ENCODE measurements at regions not wholly inside any gene's neighbourhood (a gene's known extent, or its start where the extent isn't known, plus 50 kb on each side); places are given as distances from the start of the nearest gene placed in this dataset.
"Not testable (repeated sequence)": the region's sequence is repeated elsewhere in the genome, so short reads cannot be mapped to it uniquely, and the experiment has no call there.

- DNase-seq: no peak
Observed at GRCh38 chr12:58673021-58673420, 247.3 kb downstream of the LRIG3 start.

- DNase-seq: not testable (repeated sequence)
Observed at GRCh38 chr12:58677833-58678232, 242.5 kb downstream of the LRIG3 start.

GRCh38 chr12:58678753-58679152 lies 241.6 kb downstream of the LRIG3 start:
- DNase-seq: no peak

- DNase-seq: no peak
Observed at GRCh38 chr12:58681730-58682129, 238.6 kb downstream of the LRIG3 start.

- no peak for DNase-seq
Observed at GRCh38 chr12:58695263-58695662, 225.0 kb downstream of the LRIG3 start.

- DNase-seq: no peak
Observed at GRCh38 chr12:58701536-58701935, 218.8 kb downstream of the LRIG3 start.

- no peak for DNase-seq
Observed at GRCh38 chr12:58703866-58704265, 216.4 kb downstream of the LRIG3 start.

GRCh38 chr12:58704770-58705169 lies 215.5 kb downstream of the LRIG3 start:
- not testable (repeated sequence) for DNase-seq

GRCh38 chr12:58710901-58711300 lies 209.4 kb downstream of the LRIG3 start:
- DNase-seq: no peak

- DNase-seq: no peak
Observed at GRCh38 chr12:58711974-58712373, 208.3 kb downstream of the LRIG3 start.

GRCh38 chr12:58712976-58713375 lies 207.3 kb downstream of the LRIG3 start:
- no peak for DNase-seq

GRCh38 chr12:58719161-58719560 lies 201.1 kb downstream of the LRIG3 start:
- no peak for DNase-seq

GRCh38 chr12:58720421-58720820 lies 199.9 kb downstream of the LRIG3 start:
- DNase-seq: no peak

- no peak for DNase-seq
Observed at GRCh38 chr12:58725400-58726105, 194.8 kb downstream of the LRIG3 start.

GRCh38 chr12:58727521-58727920 lies 192.8 kb downstream of the LRIG3 start:
- DNase-seq: no peak

GRCh38 chr12:58728397-58728796 lies 191.9 kb downstream of the LRIG3 start:
- DNase-seq: no peak

- no peak for DNase-seq
Observed at GRCh38 chr12:58731096-58731495, 189.2 kb downstream of the LRIG3 start.

GRCh38 chr12:58732894-58733293 lies 187.4 kb downstream of the LRIG3 start:
- DNase-seq: no peak

- no peak for DNase-seq
Observed at GRCh38 chr12:58741226-58741625, 179.1 kb downstream of the LRIG3 start.

- DNase-seq: no peak
Observed at GRCh38 chr12:58745348-58746125, 174.8 kb downstream of the LRIG3 start.

GRCh38 chr12:58747533-58747932 lies 172.8 kb downstream of the LRIG3 start:
- DNase-seq: no peak

- no peak for DNase-seq
Observed at GRCh38 chr12:58750484-58750883, 169.8 kb downstream of the LRIG3 start.

GRCh38 chr12:58757422-58757821 lies 162.9 kb downstream of the LRIG3 start:
- no peak for DNase-seq

GRCh38 chr12:58759745-58760144 lies 160.6 kb downstream of the LRIG3 start:
- DNase-seq: not testable (repeated sequence)
